CD4-positive, alpha-beta T cell treated with Interleukin-4 for 4 hours (primary cell): ENCODE measurements at regions not wholly inside any gene's neighbourhood (a gene's known extent, or its start where the extent isn't known, plus 50 kb on each side); places are given as distances from the start of the nearest gene placed in this dataset.

Experiments
- DNase-seq: peaks from one replicate; pipeline ENCODE4 v3.0.0-alpha.2; 2020

- DNase-seq = no peak
Observed at GRCh38 chr13:70357031-70357430, 248.8 kb upstream of the KLHL1 start.

DNA sequence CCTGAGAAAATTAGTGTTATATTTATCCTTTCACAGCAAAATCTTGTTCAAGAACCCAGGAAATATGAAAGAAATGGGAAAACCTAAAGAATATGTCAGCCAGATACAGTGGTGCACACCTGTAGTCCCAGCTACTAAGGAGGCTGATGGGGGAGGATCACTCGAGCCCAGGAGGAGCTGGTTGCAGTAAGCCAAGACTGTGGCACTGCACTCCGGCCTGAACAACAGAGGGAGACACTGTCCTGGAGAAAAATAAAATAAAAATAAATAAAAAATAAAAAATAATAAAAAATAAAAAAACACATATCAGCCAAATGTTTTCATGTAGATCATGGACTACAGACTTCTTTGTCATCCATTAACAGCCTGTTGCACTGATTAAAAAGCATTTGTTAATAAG, 244.8 kb upstream of the KLHL1 start:
- DNase-seq = no peak

DNA sequence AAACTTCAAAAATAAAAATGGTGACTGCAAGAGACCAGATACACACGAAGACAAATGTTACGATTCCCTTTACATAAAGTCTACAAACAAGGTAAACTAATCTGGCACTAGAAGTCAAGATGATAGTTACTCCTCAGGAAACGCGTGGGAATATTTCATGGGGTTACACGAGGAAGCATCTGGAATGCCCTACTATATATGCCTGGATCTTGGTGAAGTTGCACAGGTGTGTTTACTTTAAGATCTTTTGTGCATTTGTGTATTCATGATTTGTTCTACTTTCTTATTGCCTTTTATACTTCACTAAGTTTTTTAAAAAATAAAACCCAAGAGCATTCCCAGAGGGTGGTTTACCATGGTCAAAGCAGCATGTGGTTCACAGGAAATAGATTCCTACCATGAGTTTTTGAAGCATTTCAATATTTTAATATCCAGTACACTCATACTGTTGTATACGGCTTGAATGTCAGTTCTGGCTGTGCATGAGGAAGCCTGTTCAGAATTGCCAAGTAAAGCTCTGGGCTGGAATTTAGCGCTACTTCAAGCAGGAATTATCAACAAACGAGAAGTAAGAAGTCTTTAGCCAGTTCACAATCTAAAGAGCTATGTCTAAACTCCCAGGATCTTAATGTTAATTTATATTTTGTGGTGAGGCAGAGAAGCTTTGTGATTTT, 239.8 kb upstream of the KLHL1 start:
- DNase-seq = no peak

DNA sequence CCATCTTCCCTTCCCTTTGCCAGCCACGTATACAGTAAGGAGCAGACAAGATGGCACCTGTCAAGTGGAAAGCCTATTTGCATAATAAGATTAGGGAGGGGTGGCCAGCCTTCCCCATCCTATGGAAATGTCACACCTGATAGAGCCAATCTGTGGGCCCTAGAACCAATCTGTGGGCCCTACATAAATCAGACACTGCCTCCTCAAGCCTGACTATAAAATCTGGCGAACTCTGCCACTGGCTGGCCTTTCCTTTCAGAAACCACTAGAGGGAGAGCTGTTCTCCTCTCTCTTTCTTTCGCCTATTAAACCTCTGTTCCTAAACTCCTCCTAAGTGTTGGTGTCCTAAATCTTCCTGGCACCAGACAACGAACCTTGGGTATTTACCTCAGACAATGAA, 231.5 kb upstream of the KLHL1 start:
- no peak for DNase-seq

DNA sequence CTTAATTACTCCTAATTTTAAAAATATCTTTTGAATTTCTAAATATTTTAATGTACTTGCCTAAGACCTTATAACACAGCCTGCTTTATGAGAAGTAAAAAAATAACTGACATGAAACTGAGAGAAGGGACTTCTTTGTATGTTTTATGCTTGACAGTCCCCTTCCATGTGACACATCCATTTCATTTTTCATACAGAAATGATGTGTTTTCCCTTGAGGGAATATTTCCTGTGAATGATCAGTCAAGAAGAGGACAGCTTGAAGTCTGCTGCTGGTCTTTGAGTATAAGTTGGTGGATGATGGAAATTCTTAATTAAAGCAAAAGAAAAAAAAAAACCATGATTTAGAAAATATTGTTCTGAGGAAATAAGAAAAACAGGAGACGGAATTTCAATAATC, 230.4 kb upstream of the KLHL1 start:
- DNase-seq = no peak

- DNase-seq = no peak
Observed at GRCh38 chr13:70336866-70337265, 228.6 kb upstream of the KLHL1 start.

GRCh38 chr13:70333752-70334151, 225.5 kb upstream of the KLHL1 start:
- DNase-seq = no peak

GRCh38 chr13:70330697-70331361, 222.6 kb upstream of the KLHL1 start:
- DNase-seq = no peak

DNA sequence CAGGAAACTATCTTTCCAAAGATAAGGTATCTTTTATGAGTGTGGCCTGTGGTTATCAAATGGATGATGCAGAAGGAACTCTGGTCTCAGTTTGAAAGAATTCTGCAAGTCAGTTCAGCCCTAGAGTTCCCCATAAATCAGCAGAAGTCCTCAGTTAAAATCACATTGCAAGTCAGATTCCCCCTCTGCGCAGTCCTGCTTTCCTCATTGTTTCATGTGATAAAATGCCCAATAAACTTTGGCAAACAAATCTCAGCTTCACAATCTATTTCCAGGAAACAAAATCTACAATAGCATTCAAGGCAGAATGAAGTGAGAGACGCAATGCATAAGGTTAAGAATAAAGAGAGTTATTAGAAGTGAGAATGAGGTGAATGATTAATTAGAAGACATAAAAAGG, 216.3 kb upstream of the KLHL1 start:
- DNase-seq = no peak

- no peak for DNase-seq
Observed at GRCh38 chr13:70311191-70311590, 202.9 kb upstream of the KLHL1 start.

DNA sequence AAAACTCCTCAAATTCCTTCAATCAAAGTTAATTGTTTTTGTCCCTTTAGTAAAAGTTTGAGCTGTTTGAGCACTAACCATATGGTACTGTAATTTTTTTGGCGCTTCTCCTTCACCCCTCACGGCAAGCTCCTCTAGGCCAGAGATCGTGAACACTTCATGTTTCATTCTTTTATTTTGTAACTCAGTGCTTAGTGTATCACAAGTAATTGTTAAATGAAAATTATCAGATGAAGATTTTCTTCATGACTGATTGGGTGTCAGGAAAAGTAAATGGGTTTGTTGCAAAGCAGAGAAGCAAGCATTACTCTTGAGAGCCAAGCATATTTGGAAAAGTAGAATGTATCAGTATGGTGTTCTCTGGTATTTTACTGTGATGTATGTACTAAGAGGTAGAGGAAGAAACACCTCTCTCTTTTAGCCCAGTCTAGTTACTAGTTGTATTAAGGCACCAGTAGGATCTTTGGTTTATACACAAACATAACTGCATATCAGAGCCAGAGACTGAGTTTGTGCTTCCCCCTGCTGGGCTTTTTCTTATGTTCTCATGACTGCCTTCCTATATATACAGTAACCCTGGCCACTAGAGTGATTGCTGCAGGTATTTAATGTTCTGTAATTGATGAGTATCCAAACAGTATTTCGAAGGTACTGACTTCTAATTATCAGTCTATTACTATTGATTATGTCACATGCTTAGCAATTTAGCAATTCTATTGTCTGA, 202.3 kb upstream of the KLHL1 start:
- DNase-seq = no peak

GRCh38 chr13:70297189-70297616, 189.0 kb upstream of the KLHL1 start:
- no peak for DNase-seq

DNA sequence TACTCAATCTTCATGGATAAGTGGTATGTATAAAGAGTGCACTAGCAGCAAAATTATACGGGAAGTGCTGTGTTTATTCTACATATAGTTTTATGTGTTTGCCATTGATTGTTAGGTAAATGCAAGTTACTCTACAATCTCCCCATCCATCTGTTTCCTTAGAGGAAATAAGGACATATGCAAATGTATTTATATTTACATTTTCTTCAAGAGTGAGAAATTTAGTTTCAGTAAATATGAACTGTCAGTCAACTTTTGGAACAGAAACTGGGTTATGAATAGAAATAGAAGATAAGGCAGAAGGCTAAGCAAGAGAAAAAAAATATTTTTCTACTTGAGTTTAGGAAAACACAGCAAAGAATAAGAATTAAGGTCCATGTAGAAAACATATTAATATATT, 176.1 kb upstream of the KLHL1 start:
- DNase-seq = no peak

- DNase-seq = no peak
Observed at GRCh38 chr13:70275841-70276240, 167.6 kb upstream of the KLHL1 start.

GRCh38 chr13:70255406-70255991, 147.2 kb upstream of the KLHL1 start:
- DNase-seq = no peak

- no peak for DNase-seq
Observed at GRCh38 chr13:70253834-70254233, 145.6 kb upstream of the KLHL1 start.

GRCh38 chr13:70253411-70253810, 145.2 kb upstream of the KLHL1 start:
- DNase-seq = no peak

- DNase-seq = no peak
Observed at GRCh38 chr13:70249332-70250064, 141.2 kb upstream of the KLHL1 start.

- DNase-seq = no peak
Observed at GRCh38 chr13:70237131-70237530, 128.9 kb upstream of the KLHL1 start.

DNA sequence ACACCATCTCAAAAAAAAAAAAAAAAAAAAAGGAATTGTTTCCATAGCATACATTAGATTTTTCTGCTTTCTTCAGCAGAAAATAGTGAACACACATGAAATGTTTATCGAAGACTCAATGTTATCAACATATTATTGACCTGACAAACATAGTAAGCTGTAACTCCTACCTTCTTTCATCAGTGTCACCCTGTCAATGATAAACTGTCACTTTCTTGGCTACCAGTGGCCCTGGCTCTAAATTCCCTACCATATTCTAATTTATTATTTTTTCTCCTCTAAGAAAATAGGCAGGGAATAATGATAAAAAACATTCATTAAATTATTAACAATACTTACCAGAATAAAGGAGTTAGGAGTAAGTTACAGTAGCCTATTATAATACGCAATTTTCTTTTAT, 127.3 kb upstream of the KLHL1 start:
- DNase-seq = no peak

DNA sequence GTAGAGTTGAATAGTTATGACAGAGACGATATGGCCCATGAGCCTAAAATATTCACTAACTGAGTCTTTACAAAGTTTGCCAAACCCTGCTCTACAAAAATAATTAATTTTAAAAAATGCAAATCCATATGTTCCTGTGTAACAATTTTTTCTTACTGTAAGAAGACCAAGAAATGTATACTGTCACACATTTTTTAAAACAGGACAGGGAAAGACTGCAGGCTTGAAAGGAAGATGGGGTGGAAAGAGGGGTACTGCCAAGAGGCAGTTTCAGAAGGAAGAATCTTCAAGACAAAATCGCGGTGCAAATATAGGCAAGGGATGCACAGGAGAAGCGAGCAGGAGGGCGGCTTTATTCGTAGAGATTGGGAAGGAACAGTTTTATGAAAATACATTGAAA, 115.7 kb upstream of the KLHL1 start:
- DNase-seq = no peak

DNA sequence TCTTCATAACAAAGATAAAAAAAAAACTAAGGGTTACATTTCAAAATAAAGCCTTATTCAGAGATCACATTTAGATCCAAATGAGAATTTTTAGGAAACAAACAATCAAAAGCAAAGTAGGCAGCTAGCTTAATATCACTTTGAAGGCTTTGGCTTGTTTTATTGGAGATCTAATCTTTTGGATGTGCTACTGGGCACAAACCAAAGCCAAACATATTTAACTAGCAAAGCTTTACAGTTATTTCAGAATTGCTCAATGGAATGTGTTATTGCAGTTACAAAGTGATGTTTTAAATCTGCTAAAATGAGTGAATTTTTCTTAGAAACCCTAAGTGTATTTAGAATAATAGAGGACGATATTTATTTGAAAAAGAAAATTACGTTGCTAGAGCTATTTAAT, 114.7 kb upstream of the KLHL1 start:
- DNase-seq = no peak

- no peak for DNase-seq
Observed at GRCh38 chr13:70218618-70219017, 110.4 kb upstream of the KLHL1 start.
